Muscle layer of duodenum (tissue), 2 donors: ENCODE measurements at regions not wholly inside any gene's neighbourhood (a gene's known extent, or its start where the extent isn't known, plus 50 kb on each side); places are given as distances from the start of the nearest gene placed in this dataset.

Source experiments
- H3K27ac ChIP-seq: one replicate; pipeline ENCODE4 v1.7.0; 2013; ENCODE audit warnings: mild to moderate bottlenecking, low read length
- H3K27me3 ChIP-seq: one replicate; pipeline ENCODE4 v1.7.0; 2013; ENCODE audit warnings: low read depth, mild to moderate bottlenecking, control low read depth, low read length
- H3K36me3 ChIP-seq, 2 donors: one replicate each; pipeline ENCODE4 v1.7.0; 2013; ENCODE audit warnings: low read length in 2 of 2, control low read depth in 1 of 2, mild to moderate bottlenecking in 1 of 2; ENCODE audit not compliant: insufficient read depth in 2 of 2, control insufficient read depth in 1 of 2
- H3K4me1 ChIP-seq, 2 donors: one replicate each; pipeline ENCODE4 v1.7.0; 2013; ENCODE audit warnings: low read length in 2 of 2, mild to moderate bottlenecking in 2 of 2, control low read depth in 1 of 2, moderate library complexity in 1 of 2; ENCODE audit not compliant: insufficient read depth in 2 of 2, control insufficient read depth in 1 of 2
- H3K4me3 ChIP-seq, 2 donors: one replicate each; pipeline ENCODE4 v1.7.0; 2013; ENCODE audit warnings: low read length in 2 of 2, low read depth in 1 of 2, mild to moderate bottlenecking in 1 of 2
- H3K9me3 ChIP-seq, 2 donors: one replicate each; pipeline ENCODE4 v1.7.0; 2013; ENCODE audit warnings: low read length in 2 of 2, control low read depth in 1 of 2, mild to moderate bottlenecking in 1 of 2; ENCODE audit not compliant: control insufficient read depth in 1 of 2
- donor health status: healthy.

- no peak overlapping the region for H3K27ac ChIP-seq
- no peaks in the 10 kb centered on the region for H3K36me3 ChIP-seq
- no peaks in the 10 kb centered on the region for H3K4me1 ChIP-seq
- no peaks in the 10 kb centered on the region for H3K9me3 ChIP-seq
- H3K4me3 ChIP-seq: no peak overlapping the region
- H3K27me3 ChIP-seq: no peaks in the 10 kb centered on the region
These were observed 485.3 kb downstream of the CDH9 start for GRCh38 chr5:26553079-26553478.

GRCh38 chr5:26543987-26544386 is 494.4 kb downstream of the CDH9 start:
- Histone ChIP-seq H3K27me3 (no peaks in the 10 kb centered on the region), H3K9me3 (no peaks in the 10 kb centered on the region), H3K4me3 (no peak overlapping the region), H3K36me3 (no peaks in the 10 kb centered on the region), H3K27ac (no peak overlapping the region), H3K4me1 (no peaks in the 10 kb centered on the region)

- Histone ChIP-seq H3K4me1 (no peaks in the 10 kb centered on the region), H3K27me3 (no peaks in the 10 kb centered on the region), H3K36me3 (no peaks in the 10 kb centered on the region), H3K4me3 (no peak overlapping the region), H3K9me3 (peaks cover 0 to 5% of the 10 kb centered on the region in 2 donors), H3K27ac (no peak overlapping the region)
These were observed 500.2 kb downstream of the CDH9 start for GRCh38 chr5:26538226-26538625.

- H3K9me3 ChIP-seq: peaks cover 0 to 5% of the 10 kb centered on the region in 2 donors
- H3K27me3 ChIP-seq: no peaks in the 10 kb centered on the region
- H3K4me1 ChIP-seq: no peaks in the 10 kb centered on the region
- no peak overlapping the region for H3K4me3 ChIP-seq
- H3K36me3 ChIP-seq: no peaks in the 10 kb centered on the region
- no peak overlapping the region for H3K27ac ChIP-seq
These were observed 503.2 kb downstream of the CDH9 start for GRCh38 chr5:26535215-26535614.

GRCh38 chr5:26530305-26530704 is 508.1 kb downstream of the CDH9 start:
- Histone ChIP-seq H3K27ac (no peak overlapping the region), H3K36me3 (no peaks in the 10 kb centered on the region), H3K27me3 (no peaks in the 10 kb centered on the region), H3K9me3 (peaks cover 0 to 4% of the 10 kb centered on the region in 2 donors), H3K4me1 (no peaks in the 10 kb centered on the region), H3K4me3 (no peak overlapping the region)

GRCh38 chr5:26519245-26519644 is 519.1 kb downstream of the CDH9 start:
- H3K27ac ChIP-seq: no peak overlapping the region
- H3K4me3 ChIP-seq: no peak overlapping the region
- no peaks in the 10 kb centered on the region for H3K9me3 ChIP-seq
- no peaks in the 10 kb centered on the region for H3K4me1 ChIP-seq
- no peaks in the 10 kb centered on the region for H3K27me3 ChIP-seq
- H3K36me3 ChIP-seq: no peaks in the 10 kb centered on the region

- Histone ChIP-seq H3K27ac (no peak overlapping the region), H3K36me3 (no peaks in the 10 kb centered on the region), H3K27me3 (no peaks in the 10 kb centered on the region), H3K9me3 (no peaks in the 10 kb centered on the region), H3K4me3 (no peak overlapping the region), H3K4me1 (no peaks in the 10 kb centered on the region)
These were observed 520.3 kb downstream of the CDH9 start for GRCh38 chr5:26518065-26518464.

GRCh38 chr5:26498972-26499371 is 539.4 kb downstream of the CDH9 start:
- no peaks in the 10 kb centered on the region for H3K9me3 ChIP-seq
- H3K4me1 ChIP-seq: no peaks in the 10 kb centered on the region
- no peaks in the 10 kb centered on the region for H3K27me3 ChIP-seq
- no peak overlapping the region for H3K4me3 ChIP-seq
- no peaks in the 10 kb centered on the region for H3K36me3 ChIP-seq
- no peak overlapping the region for H3K27ac ChIP-seq

GRCh38 chr5:26495437-26495836 is 542.9 kb downstream of the CDH9 start:
- H3K9me3 ChIP-seq: peaks cover 6 to 7% of the 10 kb centered on the region in 2 donors
- H3K4me1 ChIP-seq: no peaks in the 10 kb centered on the region
- H3K36me3 ChIP-seq: no peaks in the 10 kb centered on the region
- H3K4me3 ChIP-seq: no peak overlapping the region
- H3K27ac ChIP-seq: no peak overlapping the region
- no peaks in the 10 kb centered on the region for H3K27me3 ChIP-seq

GRCh38 chr5:26492906-26493459 is 545.4 kb downstream of the CDH9 start:
- no peaks in the 10 kb centered on the region for H3K27me3 ChIP-seq
- no peaks in the 10 kb centered on the region for H3K4me1 ChIP-seq
- H3K27ac ChIP-seq: no peak overlapping the region
- H3K9me3 ChIP-seq: peaks cover 6 to 7% of the 10 kb centered on the region in 2 donors
- no peak overlapping the region for H3K4me3 ChIP-seq
- no peaks in the 10 kb centered on the region for H3K36me3 ChIP-seq

GRCh38 chr5:26487553-26487952 is 550.8 kb downstream of the CDH9 start:
- Histone ChIP-seq H3K36me3 (no peaks in the 10 kb centered on the region), H3K9me3 (peaks cover 0 to under 1% of the 10 kb centered on the region in 2 donors), H3K27me3 (no peaks in the 10 kb centered on the region), H3K4me3 (no peak overlapping the region), H3K27ac (no peak overlapping the region), H3K4me1 (no peaks in the 10 kb centered on the region)

GRCh38 chr5:26486631-26487030 is 551.8 kb downstream of the CDH9 start:
- H3K4me1 ChIP-seq: no peaks in the 10 kb centered on the region
- no peaks in the 10 kb centered on the region for H3K36me3 ChIP-seq
- no peak overlapping the region for H3K4me3 ChIP-seq
- no peak overlapping the region for H3K27ac ChIP-seq
- no peaks in the 10 kb centered on the region for H3K27me3 ChIP-seq
- H3K9me3 ChIP-seq: no peaks in the 10 kb centered on the region
